GM18502 (cell line): ENCODE measurements at regions not wholly inside any gene's neighbourhood (a gene's known extent, or its start where the extent isn't known, plus 50 kb on each side); places are given as distances from the start of the nearest gene placed in this dataset.
"Not testable (repeated sequence)": the region's sequence is repeated elsewhere in the genome, so short reads cannot be mapped to it uniquely, and the experiment has no call there.

ENCODE experiments used
- ATAC-seq: cut with Tn5 transposase; IDR thresholded peaks from one replicate; pipeline ENCODE4 v1.9.1; 2021; ENCODE audit warnings: mild to moderate bottlenecking; ENCODE audit not compliant: unreplicated experiment, poor library complexity

GRCh38 chr4:130034876-130035275 is 938.9 kb downstream of the C4orf33 start:
- no peak for ATAC-seq

- no peak for ATAC-seq
Measured at GRCh38 chr4:130035391-130035790, 939.4 kb downstream of the C4orf33 start.

- not testable (repeated sequence) for ATAC-seq
Measured at GRCh38 chr4:130037866-130038265, 941.9 kb downstream of the C4orf33 start.

- ATAC-seq, result not testable (repeated sequence)
Measured at GRCh38 chr4:130038540-130038939, 942.6 kb downstream of the C4orf33 start.

GRCh38 chr4:130043732-130044160 is 947.8 kb downstream of the C4orf33 start:
- ATAC-seq, result peak; percentile 70

- ATAC-seq, result no peak
Measured at GRCh38 chr4:130044788-130045531, 949.0 kb downstream of the C4orf33 start.

GRCh38 chr4:130053723-130054122 is 957.8 kb downstream of the C4orf33 start:
- ATAC-seq, result no peak

- no peak for ATAC-seq
Measured at GRCh38 chr4:130054908-130055307, 959.0 kb downstream of the C4orf33 start.

- no peak for ATAC-seq
Measured at GRCh38 chr4:130056286-130056685, 960.3 kb downstream of the C4orf33 start.

- ATAC-seq, result no peak
Measured at GRCh38 chr4:130064471-130064870, 968.5 kb downstream of the C4orf33 start.

GRCh38 chr4:130067419-130067818 is 971.5 kb downstream of the C4orf33 start:
- no peak for ATAC-seq

GRCh38 chr4:130068072-130068471 is 972.1 kb downstream of the C4orf33 start:
- ATAC-seq, result no peak

- ATAC-seq, result no peak
Measured at GRCh38 chr4:130071746-130072145, 975.8 kb downstream of the C4orf33 start.

- no peak for ATAC-seq
Measured at GRCh38 chr4:130073145-130073790, 977.3 kb downstream of the C4orf33 start.

GRCh38 chr4:130074096-130074495 is 978.1 kb downstream of the C4orf33 start:
- ATAC-seq, result no peak

- no peak for ATAC-seq
Measured at GRCh38 chr4:130077275-130077674, 981.3 kb downstream of the C4orf33 start.

GRCh38 chr4:130079027-130079426 is 983.1 kb downstream of the C4orf33 start:
- not testable (repeated sequence) for ATAC-seq

GRCh38 chr4:130080872-130081451 is 985.0 kb downstream of the C4orf33 start:
- no peak for ATAC-seq

- no peak for ATAC-seq
Measured at GRCh38 chr4:130090427-130090826, 994.5 kb downstream of the C4orf33 start.

- no peak for ATAC-seq
Measured at GRCh38 chr4:130092187-130093015, 996.4 kb downstream of the C4orf33 start.

- ATAC-seq, result no peak
Measured at GRCh38 chr4:130099105-130099504, 1003.2 kb downstream of the C4orf33 start.
